GOT3 (cell line): ENCODE measurements at regions not wholly inside any gene's neighbourhood (a gene's known extent, or its start where the extent isn't known, plus 50 kb on each side); places are given as distances from the start of the nearest gene placed in this dataset.
"Not testable (repeated sequence)": the region's sequence is repeated elsewhere in the genome, so short reads cannot be mapped to it uniquely, and the experiment has no call there.

Experiments
- DNase-seq: peaks from one replicate; lab custom pipeline; 2025; ENCODE audit warnings: mixed read lengths; lab: John Stamatoyannopoulos, UW

DNA sequence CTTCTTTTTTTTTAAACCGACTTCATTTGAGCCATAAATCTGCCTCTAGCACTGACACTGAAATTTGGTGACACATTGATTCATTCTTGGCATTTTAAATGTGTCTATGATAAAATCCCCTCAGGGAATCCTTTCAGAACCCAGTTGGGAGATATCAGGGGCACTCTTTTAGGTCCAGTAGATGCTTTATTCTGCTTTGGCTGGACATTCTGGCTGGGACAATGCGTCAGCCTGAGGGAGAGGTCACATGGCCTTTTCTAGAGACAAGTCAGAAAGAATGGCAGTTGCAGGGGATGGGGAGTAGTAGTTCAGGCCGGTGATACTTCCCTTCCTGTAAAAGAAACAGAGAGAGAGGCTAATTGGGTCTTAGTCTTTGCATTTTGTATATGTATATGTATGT, 63.1 kb downstream of the TRIM43 start:
- not testable (repeated sequence) for DNase-seq

DNA sequence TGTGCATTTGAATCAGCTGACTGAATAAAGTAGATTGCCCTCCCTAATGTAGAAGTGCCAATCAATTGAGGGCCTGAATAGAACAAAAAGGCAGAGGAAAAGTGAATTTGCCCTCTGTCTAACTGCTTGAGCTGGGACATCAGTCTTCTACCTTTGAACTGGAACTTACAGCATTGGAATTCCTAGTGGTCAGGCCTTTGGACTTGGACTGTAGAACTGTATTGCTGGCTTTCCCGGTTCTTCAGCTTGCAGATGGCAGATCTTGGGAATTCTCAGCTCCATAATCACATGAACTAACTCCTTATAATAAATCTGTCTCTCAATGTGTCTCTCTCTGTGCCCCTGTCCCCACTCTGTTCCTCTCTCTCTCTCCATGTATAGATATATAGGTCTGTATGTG, 64.8 kb downstream of the TRIM43 start:
- DNase-seq = not testable (repeated sequence)

DNA sequence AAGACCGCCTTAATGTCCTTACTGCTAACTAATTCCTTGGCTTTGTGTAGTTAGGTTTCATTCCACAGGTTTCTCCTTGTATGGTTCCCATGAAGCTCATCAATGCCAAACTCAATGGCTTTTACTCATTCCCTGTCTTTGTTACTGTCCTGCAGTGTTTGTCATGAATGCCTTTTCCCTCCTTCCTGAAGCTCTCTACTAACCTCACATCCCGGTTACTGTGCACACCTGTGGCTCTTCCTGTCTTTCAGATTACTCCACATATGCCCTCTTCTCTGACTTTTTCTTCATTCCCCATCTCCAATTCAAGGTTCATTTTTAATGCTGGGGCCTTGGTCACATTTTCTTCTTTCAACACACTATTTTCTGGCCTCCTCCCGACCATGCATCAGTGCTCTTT, 66.1 kb downstream of the TRIM43 start:
- not testable (repeated sequence) for DNase-seq

DNA sequence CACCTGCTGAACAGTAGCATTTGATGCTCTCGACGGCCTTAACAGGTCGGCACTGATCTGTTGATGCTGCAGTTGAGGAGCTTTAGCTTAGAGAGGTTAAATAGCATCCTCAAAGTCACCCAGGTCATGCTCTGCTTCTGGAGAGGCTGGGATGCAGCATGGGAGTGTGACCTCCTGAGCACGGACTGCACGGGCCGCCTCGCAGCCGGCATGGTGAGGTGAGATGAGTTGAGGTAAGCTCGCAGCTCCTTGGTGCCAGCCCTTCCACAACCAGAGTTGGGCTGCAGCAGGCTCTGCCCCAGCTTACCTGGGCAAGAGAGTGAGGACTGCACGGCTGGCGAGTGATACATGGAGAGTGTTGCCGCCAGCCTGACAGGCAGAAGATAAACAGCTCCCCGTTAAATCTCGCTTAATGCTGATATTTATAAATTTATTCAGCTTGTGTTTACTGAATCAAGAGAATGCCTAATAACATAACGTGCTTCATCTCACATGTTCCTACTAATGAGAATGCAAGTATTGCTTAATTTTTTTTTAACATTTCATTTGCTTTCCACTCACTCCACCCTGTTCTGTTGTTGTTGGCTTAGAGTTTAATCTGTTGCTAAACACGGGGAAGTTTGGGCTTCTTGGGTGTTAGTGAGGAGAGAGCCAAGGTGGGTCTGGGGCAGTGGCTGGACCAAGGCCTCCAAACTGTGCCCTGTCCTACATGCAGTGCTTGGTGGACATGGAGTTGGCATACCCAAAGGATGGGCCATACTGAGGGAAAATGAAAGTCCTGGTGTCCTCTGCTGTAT, 69.2 kb downstream of the TRIM43 start:
- not testable (repeated sequence) for DNase-seq

DNA sequence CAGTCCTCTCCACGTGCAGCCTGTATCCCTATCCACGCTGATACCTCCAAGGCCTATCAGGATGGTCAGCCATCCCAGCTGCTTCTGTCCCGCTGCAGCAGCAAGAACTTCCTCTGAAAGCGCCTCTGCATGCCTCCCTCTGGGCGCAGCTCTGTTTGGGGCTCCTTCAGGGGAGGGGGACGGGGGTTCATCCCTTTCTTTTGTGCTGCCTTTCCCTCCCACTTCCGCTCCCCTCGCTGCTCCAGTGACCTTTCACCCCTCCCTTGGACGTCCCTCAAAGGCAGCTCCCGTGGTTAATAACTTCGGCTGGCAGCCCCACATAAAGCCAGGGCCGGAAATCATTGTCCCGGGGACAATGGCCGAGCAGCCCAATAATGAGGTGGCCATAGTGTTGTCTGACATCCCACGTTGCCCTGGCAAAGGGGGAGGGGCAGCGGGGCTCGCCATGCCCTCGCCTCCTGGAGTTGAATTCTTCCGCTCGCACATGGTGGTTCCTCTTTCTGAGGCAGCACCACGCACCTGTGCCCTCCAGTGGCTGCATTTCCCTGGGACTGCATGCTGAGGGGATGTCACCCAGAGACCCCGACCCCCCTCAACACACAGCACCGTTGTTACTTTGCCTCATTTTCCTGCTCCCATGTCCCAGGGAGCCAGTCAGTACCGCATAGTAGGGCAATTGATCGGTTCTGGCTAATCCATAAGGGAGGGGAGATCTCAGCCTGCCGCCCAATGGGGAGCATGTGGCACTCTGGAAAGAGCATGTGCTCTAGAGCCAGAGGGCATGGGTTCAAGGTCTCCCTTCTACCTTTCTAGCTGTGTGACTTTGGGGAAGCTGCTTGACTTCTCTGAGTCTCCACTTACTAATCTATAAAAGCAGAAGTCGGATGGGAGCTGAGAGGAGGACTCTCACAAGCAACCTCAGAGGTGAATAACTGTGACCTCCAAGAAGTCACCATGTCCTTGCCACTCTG, 72.0 kb downstream of the TRIM43 start:
- DNase-seq = not testable (repeated sequence)

DNA sequence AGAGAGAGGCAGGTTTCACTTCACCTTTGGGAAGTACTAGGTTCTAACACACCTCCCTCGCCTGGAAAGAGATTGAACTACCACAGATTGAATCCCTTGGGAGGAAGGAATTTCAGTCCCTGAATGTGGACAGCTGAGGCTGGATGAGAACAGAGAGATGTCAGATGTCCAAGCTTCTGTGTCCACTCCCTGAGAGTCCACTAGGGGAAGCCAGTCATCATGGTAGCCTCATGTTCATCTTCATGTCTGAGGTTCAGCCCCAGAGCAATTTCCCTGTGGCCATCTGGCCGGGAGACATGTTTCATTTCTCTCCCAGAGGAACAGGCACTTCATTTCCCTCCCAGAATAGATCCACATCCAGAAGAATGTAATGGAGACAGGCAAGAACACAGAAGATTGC, 74.8 kb downstream of the TRIM43 start:
- not testable (repeated sequence) for DNase-seq

DNA sequence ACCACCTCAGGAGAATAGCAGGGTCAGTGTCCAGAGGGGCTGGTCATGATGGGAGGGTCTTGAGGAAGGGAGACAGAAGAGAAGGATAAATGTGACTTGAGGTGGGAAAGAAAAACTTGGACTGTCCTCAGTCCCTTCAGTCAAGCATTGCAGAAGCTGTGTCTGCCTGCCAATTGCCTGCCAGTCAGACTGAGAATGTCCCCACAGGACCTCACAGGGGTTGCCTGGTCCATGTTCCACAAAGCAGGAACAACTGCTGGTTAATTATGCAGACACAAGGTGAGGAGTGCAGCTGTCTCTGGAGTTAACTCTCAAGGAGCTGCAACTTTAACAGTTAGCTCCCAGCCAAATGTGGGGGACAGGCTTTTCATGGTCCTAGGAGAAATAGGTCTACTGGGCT, 75.7 kb downstream of the TRIM43 start:
- no peak for DNase-seq

DNA sequence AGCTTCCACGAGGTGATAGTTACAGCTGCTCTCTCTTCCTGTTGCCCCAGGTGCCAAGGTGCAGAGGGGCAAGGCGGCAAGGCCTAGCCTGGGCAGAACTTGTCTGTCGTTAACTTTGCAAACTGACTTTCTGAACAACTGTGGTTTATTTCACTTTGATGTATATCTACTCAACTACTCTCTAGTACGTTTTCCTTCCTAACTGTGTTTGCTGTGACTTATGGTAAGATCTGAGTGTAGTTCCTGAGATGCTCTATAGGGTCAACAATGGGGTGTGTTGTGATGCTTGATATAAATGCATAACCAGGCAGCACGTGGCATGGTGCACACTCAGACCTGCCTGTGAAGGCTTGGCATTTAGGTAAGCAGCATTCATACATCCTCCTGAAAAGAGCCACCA, 77.1 kb downstream of the TRIM43 start:
- DNase-seq = not testable (repeated sequence)

DNA sequence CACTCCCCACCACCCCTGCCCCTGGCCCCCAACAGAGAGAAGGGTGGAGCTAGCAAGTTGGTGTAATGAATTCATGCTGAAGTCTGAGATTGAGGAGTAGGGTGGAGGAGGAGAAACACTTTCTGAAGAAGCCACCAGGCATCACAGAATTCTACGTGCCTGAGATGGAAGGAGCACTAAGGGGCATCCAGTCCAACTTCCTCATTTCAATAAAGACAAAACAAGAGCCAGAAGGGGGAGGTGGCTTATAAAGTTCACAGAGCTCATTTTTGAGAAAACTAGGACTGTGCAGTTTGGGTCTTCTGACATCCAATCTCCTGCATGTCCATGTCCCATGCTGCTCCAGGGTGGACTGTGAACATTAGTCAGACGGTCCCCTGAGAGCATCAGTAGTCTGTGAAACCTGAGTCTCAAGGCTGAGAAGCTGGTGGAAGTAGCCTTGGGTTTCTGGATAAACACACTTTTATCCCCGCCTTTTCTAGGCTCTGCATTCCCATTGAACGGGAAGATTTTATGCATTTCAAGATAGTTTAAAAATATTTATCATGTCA, 77.7 kb downstream of the TRIM43 start:
- peak; percentile 7 for DNase-seq

DNA sequence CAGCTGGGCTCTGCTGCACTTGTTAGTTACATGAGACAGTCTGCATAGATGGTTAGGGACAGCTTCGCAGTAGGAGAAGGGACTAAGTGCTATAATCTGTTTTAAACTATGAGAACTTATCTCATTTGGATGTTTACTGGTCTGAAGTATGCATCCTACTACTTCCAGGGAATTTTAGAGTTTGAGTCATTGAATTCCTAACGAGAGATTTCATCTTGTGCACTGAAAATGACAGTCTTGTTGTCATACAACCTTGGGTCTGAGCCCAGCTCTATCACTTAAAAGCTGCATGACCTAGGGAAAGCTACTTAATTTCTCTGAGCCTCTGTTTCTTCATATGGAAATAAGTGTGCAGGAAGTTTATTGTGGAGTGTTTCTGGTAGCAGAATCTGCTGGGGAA, 78.4 kb downstream of the TRIM43 start:
- DNase-seq = no peak

DNA sequence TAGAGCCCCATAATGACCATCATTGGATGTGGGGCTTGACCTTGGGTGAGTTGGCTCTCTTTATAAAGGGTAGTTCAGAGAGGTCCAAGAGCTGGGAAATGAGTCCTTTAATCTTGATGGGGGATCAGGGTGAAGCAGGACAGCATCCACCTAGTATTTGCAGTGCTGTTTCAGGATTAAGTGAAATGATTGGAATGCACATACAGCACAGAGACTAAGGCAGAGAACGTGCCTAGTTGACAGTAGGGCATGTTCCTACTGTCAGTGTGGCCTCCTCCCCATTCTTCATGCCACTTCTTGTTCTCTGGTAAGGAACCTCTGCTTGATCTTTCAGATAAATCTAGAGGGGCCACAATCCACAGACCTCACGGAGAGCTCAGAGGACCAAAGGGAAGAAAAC, 78.9 kb downstream of the TRIM43 start:
- no peak for DNase-seq

DNA sequence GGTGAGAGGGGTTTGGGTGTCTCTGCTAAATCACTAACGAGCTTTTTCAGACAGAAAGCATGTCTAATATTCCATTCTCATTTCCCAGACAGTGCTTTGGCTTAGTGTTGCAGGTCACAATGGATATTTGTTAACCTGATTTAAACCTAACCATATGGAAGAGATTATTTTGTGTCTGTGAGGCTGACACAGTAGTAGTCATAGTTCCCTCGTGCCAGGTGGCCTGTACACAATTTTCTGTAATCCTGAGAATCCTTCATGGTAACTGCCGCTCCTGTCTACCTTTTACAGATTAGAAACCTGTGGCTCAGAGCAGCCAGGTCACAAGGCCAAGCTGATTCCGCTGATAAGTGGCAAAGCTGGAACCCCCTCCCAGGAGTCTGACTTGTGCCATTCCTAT, 79.4 kb downstream of the TRIM43 start:
- not testable (repeated sequence) for DNase-seq

DNA sequence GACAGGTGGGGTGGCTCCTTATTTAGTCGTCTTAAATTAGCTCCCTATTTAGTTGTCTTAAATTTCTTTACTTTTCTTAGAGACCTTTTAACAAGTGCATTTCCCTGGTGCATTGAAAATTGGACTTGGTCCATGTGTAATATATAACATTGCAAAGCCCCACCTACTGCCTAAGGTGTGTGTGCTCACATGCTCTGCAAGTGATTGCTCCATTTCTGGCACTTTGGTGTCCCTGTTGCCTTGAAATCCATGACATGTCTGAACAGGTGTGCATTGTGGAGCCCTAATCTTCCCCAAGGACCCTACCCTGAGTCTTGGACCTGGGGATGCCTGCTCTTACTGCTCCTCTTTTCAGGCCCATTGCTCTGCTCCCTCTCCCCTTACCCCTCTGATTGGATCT, 80.2 kb downstream of the TRIM43 start:
- DNase-seq = not testable (repeated sequence)

DNA sequence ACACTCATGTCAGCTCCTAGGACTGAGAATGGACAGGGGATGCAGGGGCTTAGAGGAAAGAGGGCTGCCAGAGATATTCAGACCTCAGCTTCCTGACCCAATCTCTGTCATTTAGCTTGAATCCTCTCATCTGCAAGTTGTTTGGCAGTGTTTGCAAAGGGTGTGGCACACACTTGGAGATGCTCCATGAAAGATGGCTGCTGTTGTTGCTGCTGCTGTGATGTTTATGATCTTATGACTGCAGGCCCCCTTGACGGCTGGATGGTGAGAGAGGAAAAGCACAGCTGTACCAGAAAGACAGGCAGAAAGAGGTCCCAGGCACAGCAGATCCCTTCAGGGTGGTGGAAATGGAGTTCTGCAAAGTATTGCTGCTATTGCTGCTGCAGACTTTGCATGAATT, 80.7 kb downstream of the TRIM43 start:
- not testable (repeated sequence) for DNase-seq

DNA sequence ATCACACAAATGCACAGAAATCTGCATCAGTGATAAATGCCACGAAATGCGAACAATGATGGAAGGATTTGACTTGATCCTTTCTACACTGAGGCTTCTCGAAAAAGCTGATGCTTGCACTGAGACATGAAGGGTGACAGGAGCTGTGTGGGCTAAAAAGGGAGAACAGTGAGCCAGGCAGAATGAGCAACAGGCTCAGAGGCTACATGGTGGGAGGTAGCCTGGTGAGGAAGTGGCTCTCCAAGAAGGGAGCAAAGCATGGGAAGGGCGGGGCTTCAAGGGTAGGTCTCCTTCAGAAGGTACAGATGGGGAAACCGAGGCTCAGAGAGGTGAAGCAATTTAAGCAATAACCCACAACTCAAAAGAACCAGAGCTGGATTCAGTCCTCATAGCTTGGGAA, 82.4 kb downstream of the TRIM43 start:
- no peak for DNase-seq

DNA sequence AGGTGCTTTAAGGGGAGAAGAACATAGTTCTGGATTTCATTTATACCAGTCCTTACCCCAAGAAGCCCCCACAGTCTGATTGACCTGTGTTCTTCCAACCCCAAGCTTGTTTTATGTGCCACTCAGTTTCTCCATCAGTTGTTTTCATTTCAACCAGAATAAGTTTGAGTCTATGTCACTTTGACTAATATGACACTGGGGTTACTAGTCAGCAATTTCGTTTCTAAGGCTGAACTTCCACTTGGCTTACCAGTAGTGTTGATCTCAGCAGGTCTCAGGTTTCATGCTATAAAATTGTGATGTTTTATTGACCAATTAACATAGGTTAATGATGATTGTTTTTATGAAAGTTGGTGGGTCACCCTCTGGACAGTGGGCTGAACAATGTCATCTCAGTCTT, 84.8 kb downstream of the TRIM43 start:
- not testable (repeated sequence) for DNase-seq

DNA sequence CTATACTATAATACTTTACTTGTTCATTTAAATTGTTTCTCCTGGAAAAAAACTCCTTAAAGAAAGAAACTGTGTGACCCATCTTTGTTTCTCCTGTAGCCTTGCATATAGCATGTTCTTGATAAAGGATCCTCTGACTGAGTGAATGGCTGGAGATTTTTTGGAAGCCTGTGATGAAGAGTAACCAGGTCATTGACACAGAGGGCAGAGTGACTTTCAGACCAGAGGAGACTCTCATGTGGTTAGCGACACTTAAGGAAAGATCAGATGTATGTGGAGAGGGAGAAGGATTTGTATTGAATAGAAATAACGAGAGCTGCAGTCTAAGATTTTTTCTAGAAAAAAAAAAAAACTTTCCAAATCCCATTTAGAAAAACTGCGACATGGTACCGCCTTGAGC, 85.5 kb downstream of the TRIM43 start:
- DNase-seq = no peak

DNA sequence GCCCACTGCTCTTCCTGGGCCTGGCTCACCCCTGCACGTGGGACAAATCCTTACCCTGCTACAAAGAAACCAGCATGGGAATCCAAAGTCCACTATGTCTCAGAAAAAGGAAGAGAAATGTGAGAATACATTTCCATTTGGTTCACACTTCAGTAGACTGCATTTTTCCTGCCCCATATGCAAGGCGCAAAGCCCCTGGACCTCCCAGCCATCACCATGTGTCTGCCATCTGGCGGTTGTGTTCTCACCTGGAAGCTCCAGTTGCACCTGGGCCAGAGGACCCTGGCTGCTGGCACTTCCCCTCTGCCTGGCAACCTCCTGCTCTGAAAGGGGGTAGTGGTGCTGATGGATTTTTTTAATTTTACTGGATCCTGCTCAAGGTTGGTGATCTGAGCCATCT, 86.0 kb downstream of the TRIM43 start:
- not testable (repeated sequence) for DNase-seq

DNA sequence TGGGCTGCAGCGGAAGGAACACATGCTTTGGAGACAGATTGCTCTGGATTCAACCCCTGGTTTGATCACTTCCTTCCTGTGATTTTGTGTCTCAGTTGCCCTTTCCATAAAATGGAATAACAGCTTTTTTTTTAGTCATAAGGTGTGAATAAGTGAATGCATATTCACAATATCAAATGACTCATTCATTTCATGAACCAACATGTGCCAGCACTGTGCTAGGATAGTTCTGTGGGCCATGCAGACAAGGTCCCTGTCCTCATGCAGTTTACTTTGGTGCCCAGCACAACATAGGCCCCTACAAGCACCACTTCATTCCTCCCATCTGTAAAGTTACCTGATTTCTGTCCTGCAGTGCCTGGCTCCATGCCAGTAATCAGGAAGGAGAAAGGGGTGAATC, 89.4 kb downstream of the TRIM43 start:
- not testable (repeated sequence) for DNase-seq

DNA sequence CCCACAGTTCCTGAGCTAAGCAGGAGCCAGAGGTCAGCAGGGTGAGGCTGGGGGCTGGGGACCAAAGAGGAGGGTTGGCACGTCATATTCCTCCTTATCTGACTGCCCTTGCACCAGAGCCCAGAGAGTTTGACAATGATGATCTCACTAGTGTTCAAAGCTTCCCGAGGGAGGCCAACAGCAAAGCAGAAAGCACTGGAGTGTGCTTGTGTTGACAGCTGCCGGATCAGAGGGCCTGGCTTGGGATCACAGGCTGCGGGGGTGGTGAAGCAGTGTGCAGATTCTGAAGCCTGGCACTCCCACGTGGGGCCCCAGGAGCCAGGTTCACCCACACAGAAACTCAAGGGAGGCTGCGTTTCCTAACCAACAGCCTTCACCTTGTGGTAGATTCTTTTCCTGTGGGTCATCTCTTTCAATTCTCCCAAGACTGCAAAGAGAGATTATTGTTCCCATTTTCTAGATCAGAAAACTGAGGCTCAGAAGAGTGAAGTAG, 89.8 kb downstream of the TRIM43 start:
- not testable (repeated sequence) for DNase-seq

DNA sequence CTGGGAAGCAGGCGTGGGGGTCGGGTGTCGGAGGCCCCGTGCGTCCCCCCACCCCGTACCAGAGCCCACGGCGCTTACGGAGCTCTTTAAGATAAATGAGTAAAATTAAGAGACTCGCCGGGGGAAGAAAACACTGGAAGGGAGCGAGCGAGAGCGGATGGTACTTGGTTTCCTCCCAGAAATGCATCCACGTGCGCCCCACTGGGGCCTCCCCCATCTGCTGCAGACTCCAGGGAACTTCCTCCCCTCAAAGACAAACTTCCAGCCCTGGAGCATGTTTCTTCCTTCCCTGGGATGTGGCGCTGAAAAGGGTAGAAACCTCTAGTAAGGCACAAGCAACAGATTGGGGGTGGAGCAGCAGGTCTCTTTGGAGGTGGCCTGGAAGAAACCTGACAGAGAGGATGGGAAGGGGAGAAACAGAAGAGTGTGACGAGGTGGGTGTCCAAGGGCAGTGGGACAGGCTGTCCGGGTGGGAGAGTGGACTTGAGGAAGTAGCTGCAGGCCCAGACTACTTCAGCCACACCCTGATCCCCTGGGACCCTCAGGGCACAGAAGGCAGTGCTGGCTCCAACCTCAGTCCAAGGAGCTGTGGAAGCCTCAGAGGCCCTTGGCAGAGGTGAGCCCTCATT, 91.2 kb downstream of the TRIM43 start:
- not testable (repeated sequence) for DNase-seq

DNA sequence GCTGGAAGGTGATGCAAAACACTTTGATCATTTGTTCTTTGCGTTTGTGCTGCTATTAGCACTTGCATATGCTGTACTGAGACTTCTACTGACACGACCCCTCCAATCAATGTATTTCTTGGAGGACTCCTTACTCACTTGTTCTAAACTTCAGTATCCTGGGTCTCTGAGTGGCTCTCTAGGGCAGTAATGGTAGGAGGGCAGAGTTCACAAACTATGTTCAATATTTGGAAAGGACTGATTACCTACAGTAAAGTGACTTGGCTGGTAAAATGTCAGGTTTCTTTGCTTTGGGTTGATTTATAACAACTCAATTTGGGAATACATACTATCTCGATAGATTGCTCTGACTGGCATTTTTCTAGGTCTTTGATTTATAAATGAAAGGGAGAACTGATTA, 93.7 kb downstream of the TRIM43 start:
- no peak for DNase-seq
